ENCODE measurements at regions not wholly inside any gene's neighbourhood (a gene's known extent, or its start where the extent isn't known, plus 50 kb on each side); places are given as distances from the start of the nearest gene placed in this dataset.
"Not testable (repeated sequence)": the region's sequence is repeated elsewhere in the genome, so short reads cannot be mapped to it uniquely, and the experiment has no call there.

DNA sequence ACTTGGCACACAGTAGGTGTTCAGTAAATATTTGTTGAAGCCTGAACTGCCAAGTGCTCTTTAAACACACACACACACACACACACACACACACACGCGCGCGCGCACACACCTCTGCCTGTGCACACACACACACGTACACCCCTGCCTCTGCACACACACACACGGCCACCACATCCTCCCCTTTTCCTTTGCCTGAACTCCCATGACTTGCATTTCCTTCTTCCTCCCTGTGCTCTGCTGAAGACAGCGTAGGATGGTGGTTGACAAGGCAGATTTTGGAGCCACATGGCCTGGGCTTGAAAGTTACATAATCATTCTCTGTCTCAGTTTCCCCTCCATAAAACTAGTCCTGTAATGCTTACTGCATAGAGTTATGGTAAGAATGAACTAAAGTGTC lies 712.3 kb downstream of the PTPRU start:
- DNase-seq, result no peak

DNA sequence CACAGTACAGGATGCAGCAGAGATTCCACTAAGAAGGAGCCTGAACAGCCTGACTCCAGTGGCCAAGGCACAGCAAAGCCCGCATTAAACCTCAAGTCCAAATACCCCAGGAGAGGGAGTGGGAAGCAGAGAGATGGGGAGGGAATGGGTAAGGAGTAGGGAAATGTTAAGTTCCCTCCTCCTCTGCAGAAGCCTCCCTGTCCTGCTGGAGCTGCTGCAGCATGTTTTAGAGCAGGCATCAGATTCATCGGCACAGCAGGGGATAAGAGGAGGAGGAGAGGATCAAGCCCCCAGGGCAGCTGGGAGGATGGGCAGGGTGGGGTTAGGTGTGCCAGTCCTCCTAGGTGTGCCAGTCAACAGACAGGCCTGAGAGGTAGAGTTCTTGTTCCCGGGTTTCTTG lies 709.7 kb downstream of the PTPRU start:
- no peak for DNase-seq

DNA sequence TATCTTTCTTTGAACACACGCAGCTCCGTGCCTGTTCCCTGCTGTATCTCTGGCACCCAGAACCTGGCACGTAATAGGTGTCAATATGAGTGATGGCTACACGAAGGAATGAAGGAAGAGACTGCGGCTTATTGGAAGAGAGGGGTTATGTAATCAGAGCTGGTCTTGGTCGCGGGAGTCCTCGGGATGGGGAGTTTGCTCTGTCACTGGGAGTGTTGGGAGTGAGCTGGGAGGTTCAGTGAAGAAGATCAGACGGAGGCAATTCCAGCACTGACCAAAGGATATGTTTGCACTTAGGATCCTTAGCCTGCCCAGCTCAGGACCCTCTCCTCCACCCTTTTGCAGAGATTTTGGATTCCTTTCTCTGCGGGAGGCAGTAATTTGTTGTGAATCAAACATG lies 709.1 kb downstream of the PTPRU start:
- no peak for DNase-seq

DNA sequence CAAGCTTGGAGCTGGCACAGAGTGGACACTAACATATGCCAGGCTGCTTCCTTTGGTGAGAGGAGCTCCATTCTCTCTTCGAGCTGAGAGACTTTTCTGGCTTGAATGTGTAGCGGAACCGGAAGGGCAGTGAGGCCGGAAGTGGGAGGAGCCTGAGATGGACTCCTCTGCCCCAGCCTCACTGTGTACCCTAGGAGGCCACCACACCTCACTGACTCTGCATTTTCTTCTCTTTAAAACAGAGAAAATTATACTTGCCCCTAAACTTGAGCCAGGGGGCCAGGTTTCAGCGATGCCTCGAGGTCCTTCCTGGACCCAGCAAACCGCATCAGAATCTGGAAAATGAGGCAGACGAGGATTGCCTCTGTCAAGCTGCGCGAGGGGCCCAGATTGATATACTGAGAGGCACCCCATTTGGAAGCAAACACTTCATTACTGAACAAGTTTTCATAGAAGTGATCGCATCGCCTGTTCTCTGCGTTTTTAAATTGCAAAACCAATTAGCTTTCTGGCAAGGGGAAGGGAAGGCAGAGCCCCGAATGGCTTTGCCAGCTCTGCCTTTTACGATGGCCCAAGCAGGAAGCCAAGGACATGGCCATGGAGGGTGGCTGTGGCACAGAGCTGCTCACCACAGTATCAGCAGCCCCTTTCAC lies 708.1 kb downstream of the PTPRU start:
- DNase-seq, result no peak

DNA sequence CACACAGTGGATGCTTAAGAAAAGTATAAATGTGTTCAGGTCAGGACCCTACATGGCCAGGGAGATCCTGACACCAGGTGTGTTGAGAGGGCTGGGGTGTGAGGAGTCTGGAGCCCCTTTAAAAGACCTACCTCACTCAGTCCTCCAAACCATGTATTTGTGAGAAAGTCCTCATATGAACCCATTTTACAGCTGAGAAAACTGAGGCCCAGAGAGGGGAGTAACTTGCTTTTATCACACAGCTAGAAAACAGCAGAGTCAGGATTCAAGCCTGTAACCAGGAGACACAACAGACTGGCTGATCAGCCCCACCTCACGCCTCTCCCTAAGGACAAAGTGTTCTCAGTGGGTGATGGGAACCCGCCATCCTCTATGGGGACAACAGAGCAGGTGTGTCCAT lies 706.7 kb downstream of the PTPRU start:
- DNase-seq, result no peak

DNA sequence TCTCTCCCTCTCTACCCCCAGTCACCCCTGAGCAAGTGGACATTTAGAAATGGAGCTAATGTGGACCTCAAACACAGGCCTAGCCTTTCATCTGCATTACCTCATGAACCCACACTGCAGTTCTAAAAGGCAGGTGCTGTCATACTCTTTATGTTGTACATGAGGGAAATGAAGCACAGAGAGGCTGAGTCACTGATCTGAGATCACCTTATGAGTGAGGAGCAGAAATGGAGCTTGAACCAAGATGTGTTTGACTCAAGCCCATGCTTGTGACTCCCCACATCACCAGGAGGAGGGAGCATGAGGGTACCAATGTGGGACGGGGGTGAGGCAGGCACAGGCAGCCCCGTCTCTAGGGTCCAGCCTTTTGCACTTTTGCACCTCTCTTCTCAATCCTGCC lies 702.8 kb downstream of the PTPRU start:
- no peak for DNase-seq

DNA sequence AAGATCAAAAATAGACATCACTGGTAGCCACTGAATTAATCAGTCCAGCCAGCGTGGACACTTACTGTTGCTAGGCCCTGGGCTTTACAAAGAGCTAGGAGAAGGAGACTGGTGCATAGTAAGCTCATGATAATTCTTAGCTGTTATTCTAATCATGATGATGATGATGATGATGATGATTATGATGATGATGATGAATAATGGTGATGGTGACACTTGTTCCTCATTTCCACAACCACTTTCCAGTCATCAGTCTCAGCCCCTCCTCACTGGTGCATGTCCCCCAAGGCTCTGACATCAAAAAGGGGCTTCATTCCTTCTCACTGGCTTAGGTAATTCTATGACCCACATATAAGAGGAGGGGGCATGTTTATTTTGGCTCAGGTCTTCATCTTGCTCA lies 701.0 kb downstream of the PTPRU start:
- no peak for DNase-seq

DNA sequence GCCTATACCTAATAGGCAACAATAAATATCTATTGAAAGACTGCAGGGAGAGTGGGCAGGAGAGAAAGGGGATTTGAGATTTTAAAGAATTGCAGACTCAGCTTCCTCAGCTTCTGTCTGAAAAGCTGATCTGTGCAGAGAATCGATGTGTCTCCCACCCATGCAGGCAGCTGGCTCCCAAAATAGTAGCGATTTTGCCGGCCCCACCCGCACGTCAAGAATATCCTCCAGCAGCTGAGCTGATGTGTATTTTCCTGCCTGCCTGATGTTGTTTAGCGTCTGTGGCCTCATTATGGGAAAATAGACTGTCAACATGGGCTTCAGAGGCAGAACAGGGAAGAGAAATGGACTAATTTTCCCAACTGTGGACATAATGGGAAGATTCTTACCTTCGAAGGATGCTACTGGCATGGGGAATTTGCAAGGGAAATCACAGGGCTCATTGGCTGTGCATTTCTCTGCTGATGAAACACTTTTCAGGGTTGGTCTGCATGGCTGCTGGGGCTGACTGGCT lies 699.8 kb downstream of the PTPRU start:
- no peak for DNase-seq

DNA sequence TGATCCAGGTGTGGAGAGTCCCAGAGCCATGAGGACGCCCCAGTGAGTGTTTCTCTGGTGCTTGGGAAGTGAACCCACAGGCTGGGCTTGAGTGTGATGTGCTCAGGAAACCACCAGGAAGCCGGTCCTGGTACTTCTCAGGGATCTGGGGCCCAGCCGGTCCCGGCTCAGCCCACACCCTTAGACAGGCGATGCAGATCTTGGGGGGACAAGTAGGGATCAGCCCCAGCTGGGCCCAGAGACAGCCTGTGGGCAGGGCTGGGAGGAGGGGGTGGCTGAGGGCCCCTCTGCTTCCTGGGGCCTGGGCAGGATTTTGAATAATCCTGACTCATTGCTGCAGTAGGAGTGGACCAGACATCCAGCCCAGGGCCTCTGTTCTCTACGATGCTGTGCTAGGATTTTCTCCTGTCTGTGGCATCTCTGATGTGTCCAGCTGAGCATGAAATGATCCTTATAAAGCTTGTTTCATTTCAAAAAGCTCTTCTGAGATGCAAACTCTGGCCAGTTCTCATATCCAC lies 698.0 kb downstream of the PTPRU start:
- no peak for DNase-seq

DNA sequence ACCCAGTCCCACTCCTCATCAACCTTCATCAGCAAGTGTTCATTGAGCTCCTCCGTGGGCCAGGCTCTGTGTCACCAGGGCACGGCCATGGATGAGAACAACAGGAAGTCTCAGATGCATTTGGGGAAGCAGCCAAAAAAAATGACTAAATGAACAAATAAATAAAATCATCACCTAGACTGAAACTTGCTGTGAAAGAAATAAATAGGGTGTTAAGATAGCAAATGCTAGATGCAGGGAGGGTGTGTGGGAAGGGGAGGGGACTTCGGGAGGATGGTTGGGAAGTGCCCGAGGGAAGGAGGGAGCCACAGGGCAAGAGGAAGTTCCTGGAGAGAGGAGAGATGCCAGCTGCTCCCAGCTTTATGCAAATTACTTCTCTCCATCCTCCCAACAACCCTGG lies 696.7 kb downstream of the PTPRU start:
- DNase-seq, result no peak

DNA sequence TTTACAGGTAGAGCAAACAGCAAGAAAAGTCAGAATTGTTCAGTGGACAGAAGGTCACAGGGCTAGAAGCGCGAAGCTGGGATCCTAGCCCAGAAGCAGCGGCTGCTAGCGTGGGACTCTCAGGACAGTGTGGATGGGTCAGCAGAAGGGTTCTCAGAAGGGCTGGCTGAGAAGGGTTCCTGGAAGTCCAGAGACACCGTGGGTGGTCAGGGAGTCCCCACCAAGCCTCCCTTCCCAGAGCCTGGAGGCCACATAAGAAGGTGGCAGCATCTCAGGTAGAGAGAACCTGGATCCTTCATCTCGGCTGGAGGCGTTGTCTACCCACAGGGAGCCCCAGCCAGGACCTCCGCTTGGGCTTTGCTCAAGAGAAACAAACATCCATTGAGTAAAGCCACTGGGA lies 696.3 kb downstream of the PTPRU start:
- DNase-seq, result no peak

DNA sequence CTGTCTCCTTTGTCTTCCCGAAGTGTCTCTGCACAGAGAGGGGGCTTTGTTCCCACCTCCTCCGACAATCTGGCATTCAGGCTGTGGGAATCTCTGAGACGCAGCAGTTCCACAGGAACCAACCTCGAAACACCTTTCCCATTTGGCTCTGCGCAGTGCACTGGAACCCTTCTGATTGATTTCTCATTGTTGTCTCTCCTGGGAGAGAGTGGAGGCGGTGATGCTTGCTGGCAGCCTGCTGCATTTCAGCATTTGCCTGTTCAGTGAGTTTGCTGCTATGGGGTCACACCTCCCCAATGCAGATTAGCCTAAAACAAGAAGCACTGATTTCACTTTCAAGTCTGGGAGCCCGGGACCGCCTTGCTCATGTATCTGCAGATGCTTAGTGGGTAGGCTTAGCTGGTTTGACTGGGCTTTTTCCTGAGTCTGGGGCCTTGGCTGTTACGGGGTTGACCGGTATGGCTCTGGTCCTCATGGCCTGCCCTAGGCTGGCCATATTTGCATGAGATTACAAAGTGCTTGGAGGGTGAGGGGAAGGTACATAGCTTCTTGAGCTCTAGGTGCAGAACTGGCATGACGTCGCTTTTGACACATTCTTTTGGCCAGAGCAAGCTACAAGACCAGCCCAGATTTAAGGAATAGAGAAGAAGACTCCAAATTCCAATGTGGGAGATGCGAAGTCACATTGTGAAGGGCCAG lies 695.3 kb downstream of the PTPRU start:
- DNase-seq, result no peak

DNA sequence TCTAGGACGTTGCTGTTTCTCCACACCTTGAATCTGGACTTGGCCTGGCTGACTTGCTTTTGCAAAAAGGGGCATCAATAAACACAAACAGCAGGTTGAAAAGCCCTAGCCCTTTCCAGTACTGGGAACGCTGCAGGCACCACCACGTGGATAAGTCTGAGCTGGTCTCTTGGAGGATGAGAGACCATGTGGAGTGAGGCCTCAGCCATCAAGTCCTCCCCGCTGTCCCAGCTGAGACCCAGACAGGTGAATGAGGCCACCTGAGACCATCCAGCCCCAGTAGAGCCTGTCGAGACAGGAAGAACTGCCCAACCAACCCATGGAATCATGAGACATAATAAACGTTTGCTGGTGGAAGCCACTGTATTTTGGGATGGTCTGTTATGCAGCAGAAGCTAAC lies 688.7 kb downstream of the PTPRU start:
- no peak for DNase-seq

DNA sequence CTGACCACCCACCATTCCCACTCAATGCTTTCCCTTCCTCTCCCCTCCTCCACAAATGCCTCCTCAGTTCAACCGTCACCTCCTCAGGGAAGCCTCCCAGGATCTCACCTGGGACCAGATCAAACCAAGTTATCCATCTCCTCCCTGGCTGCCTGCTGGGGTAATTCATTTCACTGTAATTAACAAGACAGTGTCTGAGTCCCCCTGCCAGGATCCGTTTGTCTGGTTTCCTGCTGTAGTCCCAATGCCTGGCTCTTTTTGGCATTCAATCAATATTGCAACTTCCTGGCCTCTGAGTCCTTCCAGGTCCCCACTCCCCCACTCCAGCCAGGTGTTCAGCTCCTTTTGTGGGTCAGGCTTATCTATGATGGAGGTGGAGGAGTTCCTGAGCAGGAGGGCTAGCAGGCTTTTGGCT lies 687.7 kb downstream of the PTPRU start:
- no peak for DNase-seq

DNA sequence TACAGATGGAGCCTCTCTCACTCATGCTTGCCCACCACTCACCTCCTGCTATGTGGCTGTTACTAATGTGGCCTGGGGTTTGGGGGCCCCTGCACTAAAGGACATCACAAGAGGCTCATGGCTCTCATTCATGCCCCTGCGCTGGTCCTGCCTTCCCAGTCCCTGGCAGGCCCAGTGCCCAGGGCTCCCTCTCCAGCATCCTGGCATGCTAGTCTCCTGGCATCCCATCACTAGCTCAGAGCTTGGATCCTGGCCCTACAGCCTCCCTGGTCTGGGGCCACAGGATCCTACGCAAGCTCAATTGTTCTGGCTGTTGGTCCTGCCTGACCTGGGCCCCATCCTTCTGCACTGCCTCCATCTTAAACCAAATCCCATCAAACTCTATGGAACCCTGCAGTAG lies 685.4 kb downstream of the PTPRU start:
- no peak for DNase-seq

DNA sequence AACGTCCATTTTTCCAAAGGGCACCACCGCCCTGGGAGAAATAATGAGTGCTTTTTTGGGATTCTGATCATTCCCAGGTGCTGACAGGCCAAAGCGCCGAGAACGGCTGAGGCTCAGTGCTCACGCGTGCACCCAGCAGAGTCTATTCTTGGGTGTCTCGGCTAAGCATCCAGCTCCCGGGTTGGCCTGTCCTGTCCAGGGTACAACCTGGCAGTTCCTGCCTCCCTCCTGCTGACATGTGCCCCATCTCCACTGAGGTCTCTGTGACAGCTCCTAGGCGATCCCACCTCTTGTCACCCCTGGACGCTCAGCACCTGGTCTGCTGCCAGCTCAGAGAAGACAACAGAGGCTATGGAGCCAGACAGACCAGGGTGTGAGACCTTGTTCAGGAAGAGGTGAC lies 684.5 kb downstream of the PTPRU start:
- DNase-seq, result no peak

DNA sequence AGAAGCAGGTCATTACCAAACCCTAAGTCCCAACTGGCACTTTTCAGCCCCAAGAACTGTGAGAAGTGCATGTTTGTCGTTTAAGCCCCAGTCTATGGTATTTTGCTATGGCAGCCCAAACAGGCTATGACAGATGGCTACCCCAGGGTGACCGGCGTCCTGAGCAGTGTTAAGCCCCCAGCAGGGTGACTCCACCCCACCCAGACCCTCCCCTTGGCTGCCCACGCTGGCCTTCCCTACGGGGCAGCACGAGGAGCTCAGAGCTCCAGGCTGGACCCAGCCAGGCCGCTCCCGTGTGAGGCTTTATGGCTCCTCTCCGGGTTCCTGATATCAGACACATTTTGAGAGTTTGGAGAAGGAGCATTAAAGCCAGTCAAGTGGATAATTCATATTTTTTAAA lies 684.0 kb downstream of the PTPRU start:
- no peak for DNase-seq

DNA sequence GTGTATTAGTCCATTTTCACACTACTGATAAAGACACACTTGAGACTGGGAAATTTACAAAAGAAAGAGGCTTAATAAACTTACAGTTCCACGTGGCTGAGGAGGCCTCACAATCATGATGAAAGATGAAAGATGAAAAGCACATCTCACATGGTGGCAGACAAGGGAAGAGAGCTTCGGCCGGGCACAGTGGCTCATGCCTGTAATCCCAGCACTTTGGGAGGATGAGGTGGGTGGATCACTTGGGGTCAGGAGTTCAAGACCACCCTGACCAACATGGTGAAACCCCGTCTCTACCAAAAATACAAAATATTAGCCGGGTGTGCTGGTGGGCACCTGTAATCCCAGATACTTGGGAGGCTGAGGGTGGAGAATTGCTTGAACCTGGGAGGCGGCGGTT lies 682.7 kb downstream of the PTPRU start:
- not testable (repeated sequence) for DNase-seq

DNA sequence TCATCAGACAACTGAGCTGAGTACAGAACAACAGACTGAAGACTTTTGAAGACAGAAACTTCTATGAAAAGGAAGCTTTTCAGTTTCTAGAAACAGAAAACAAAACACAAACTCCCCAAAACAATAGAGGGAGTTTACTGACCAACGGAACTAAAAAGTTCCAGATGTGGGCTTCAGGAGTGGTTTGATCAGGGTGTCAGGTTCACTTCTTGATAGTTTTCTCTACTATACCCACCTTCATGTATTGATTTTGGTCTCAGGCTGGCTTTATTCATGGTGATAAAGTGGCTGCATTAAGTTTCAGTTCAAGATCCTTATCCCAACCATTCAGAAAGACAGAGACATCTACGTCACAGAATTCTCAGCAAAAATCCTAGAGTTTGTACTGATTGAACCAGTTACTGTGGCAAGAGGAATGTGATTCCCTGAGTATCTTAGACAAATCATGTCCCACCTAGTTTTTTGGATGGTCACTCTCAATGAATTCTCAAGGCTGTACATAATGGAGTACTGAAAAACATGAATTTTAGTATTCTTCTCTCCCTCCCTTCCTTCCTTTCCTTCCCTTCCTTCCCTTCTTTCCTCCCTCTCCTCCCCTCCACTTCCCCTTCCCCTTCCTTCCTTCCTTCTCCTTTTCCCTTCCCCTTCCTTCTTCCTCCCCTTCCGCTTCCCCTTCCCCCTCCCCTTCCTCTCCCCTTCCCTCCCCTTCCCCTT lies 680.5 kb downstream of the PTPRU start:
- DNase-seq, result no peak

DNA sequence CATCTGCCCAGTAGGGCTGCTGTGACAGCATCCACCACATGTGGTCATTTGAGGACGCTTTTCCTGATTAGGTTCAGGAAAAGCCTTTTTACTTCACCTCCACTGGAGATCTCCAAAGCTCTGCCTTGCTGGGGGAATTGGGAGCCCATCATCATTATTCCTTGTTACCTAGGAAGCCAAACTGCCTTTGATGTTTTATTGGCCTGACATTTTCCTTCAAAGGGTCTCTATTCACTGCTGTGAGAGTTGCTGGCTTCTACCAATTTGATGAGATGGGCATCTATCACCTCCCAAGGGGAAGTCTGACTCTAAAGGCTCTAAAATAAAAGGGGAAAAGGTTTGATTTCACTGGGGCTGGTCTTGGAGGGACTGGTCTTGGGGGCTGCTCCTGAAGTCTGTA lies 678.6 kb downstream of the PTPRU start:
- DNase-seq, result no peak

DNA sequence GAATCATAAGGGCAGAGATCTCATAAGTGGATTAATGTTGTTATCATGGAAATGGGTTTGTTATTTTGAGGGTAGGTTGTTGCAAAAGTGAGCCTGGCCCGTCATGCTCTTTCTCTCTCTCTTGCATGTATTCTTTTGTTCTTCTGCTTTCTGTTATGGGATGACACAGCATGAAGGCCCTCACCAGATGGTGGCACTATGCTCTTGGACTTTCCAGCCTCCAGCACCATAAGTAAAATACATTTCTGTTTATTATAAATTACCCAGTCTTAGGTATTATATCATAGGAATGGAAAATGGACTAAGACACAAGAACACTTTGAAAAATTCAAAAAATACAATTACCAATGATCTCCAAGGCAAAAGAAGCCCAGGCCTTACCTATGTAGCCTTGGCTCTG lies 676.1 kb downstream of the PTPRU start:
- DNase-seq, result no peak

DNA sequence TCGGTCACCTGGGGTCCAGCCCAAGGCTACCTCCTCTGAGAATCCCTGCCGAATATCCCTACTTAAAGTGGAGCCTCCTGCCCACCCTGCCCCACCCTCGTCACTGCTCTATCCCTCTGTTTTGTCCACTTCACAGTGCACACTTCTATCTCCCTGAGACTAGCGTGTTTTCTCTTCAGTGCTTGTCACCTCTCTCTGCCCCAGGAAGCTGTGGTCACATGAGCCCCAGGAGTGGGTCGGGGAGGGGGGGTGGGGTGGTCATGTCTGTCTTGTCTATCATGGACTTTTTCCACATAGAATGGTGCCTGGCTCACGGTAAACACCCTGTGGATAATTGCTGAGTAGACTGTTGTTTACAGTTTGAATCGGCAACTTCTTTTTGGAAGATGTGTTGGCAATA lies 673.6 kb downstream of the PTPRU start:
- DNase-seq, result no peak

DNA sequence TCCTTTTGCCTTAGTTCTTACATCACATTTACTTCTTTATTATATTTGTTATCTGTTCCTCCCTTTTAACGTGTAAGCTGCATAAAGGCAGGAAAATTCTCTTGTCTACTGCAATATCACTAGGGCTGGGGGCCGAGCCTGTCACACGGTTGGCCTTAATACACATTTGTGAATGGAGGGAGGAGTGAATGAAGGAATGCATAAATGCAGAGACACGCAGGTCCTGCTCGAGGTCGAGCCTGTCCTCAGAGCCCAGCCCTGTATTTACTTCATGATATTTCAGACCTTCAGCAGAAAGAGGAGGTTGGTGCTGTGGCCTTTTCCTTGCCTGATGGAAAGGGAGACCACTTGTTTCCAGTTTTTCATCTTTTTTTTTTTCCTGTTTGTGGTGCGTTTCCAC lies 671.3 kb downstream of the PTPRU start:
- no peak for DNase-seq

DNA sequence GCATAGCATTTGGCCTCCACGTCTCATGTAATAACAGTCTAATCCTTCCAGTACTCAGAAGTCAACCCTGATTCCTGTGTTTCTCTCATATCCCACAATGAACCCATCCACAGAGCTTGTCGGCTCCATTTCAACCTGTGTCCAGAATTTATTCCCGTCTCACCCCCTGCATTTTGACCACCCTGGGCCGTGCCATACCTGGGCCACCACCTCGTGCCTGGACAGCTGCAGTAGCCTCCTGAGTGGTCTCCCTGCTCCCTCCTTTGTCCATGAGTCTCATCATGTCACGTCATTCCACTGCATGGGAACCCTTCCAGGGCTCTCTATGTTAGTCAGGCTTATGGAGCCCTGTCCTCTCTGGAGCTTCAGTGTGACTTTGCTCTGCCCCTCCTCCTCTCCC lies 670.6 kb downstream of the PTPRU start:
- DNase-seq, result no peak
